Neural cell (in vitro differentiated cells): ENCODE measurements at regions not wholly inside any gene's neighbourhood (a gene's known extent, or its start where the extent isn't known, plus 50 kb on each side); places are given as distances from the start of the nearest gene placed in this dataset.
"Not testable (repeated sequence)": the region's sequence is repeated elsewhere in the genome, so short reads cannot be mapped to it uniquely, and the experiment has no call there.

Source experiments
- H2AFZ ChIP-seq: fragments of 200-600, 300-800 bp; sonication (generic), shearing (Covaris generic); 2 replicates; pipeline ENCODE4 v1.6.0; 2014; ENCODE audit warnings: low read depth, mild to moderate bottlenecking, antibody characterized with exemption, low read length, moderate library complexity
- H3F3A ChIP-seq: fragments of 200-600 bp; shearing (Covaris generic); 2 replicates; pipeline ENCODE4 v1.6.1; 2016; ENCODE audit warnings: mild to moderate bottlenecking, moderate library complexity, mixed read lengths, antibody characterized with exemption, low read length; ENCODE audit not compliant: insufficient read depth, poor library complexity, severe bottlenecking
- H3K27ac ChIP-seq: fragments of 200-600, 300-800 bp; sonication (generic), shearing (Covaris generic); 2 replicates; pipeline ENCODE4 v1.5.1; 2014; ENCODE audit warnings: mild to moderate bottlenecking, low read length, moderate library complexity
- H3K27me3 ChIP-seq: fragments of 300-800, 200-600 bp; sonication (generic), shearing (Covaris generic); 2 replicates; pipeline ENCODE4 v1.6.0; 2014; ENCODE audit warnings: mild to moderate bottlenecking, low read depth, low read length, moderate library complexity; ENCODE audit not compliant: insufficient read depth
- H3K36me3 ChIP-seq: fragments of 300-800, 200-600 bp; sonication (generic), shearing (Covaris generic); 2 replicates; pipeline ENCODE4 v1.5.1; 2014; ENCODE audit warnings: mild to moderate bottlenecking, antibody characterized with exemption, low read length, moderate library complexity; ENCODE audit not compliant: insufficient read depth
- H3K4me2 ChIP-seq: fragments of 300-800, 200-600 bp; sonication (generic), shearing (Covaris generic); 2 replicates; pipeline ENCODE4 v1.6.0; 2014; ENCODE audit warnings: mild to moderate bottlenecking, low read length
- H3K4me3 ChIP-seq: fragments of 300-800, 200-600 bp; sonication (generic), shearing (Covaris generic); 2 replicates; pipeline ENCODE4 v1.5.1; 2014; ENCODE audit warnings: mild to moderate bottlenecking, low read length, moderate library complexity
- H3K79me2 ChIP-seq: fragments of 200-600 bp; shearing (Covaris generic); replicated peaks from 2 replicates; pipeline ENCODE4 v1.6.0; 2014; ENCODE audit warnings: mild to moderate bottlenecking, low read length, moderate library complexity; ENCODE audit not compliant: insufficient read depth
- H3K9ac ChIP-seq: fragments of 300-800, 200-600 bp; sonication (generic), shearing (Covaris generic); 2 replicates; pipeline ENCODE4 v1.6.1; 2016; ENCODE audit warnings: mild to moderate bottlenecking, low read length, mixed read lengths
- H3K9me2 ChIP-seq: fragments of 200-600 bp; shearing (Covaris generic); 2 replicates; pipeline ENCODE4 v1.6.1; 2016; ENCODE audit warnings: mild to moderate bottlenecking, low read length, mixed read lengths; ENCODE audit not compliant: insufficient read depth
- H3K9me3 ChIP-seq: fragments of 200-600, 300-800 bp; sonication (generic), shearing (Covaris generic); 2 replicates; pipeline ENCODE4 v1.6.1; 2016; ENCODE audit warnings: mild to moderate bottlenecking, mixed run types, low read length, moderate library complexity, mixed read lengths
- H4K20me1 ChIP-seq: fragments of 200-600 bp; shearing (Covaris generic); 2 replicates; pipeline ENCODE4 v1.6.1; 2016; ENCODE audit warnings: mild to moderate bottlenecking, mixed run types; ENCODE audit not compliant: insufficient read depth
- CTCF ChIP-seq: fragments of 450-650 bp; IDR thresholded peaks from 2 replicates; pipeline ENCODE4 v1.5.1; 2014; ENCODE audit warnings: antibody characterized with exemption, mild to moderate bottlenecking, moderate library complexity; ENCODE audit not compliant: poor library complexity, severe bottlenecking
- EP300 ChIP-seq: fragments of 450-650 bp; conservative IDR thresholded peaks from 2 replicates; pipeline ENCODE4 v1.6.1; 2014; ENCODE audit warnings: antibody characterized with exemption, mild to moderate bottlenecking, moderate library complexity; ENCODE audit not compliant: poor library complexity, severe bottlenecking
- EZH2 ChIP-seq: fragments of 200-600, 300-800 bp; shearing (Covaris generic), sonication (generic); IDR thresholded peaks from 2 replicates; pipeline ENCODE4 v1.6.1; 2014; ENCODE audit warnings: antibody characterized with exemption, low read length, borderline replicate concordance, mild to moderate bottlenecking; ENCODE audit not compliant: insufficient read depth, poor library complexity, severe bottlenecking
- MXI1 ChIP-seq: fragments of 450-650 bp; conservative IDR thresholded peaks from 2 replicates; pipeline ENCODE4 v1.6.1; 2014; ENCODE audit warnings: antibody characterized with exemption, mild to moderate bottlenecking; ENCODE audit not compliant: poor library complexity, severe bottlenecking
- POLR2AphosphoS5 ChIP-seq: IDR thresholded peaks from 2 replicates; pipeline ENCODE4 v1.6.1; 2012
- RAD21 ChIP-seq: fragments of 450-650 bp; conservative IDR thresholded peaks from 2 replicates; pipeline ENCODE4 v1.6.1; 2014; ENCODE audit warnings: antibody characterized with exemption, mild to moderate bottlenecking, moderate library complexity
- REST ChIP-seq: IDR thresholded peaks from 2 replicates; pipeline ENCODE4 v1.6.1; 2012; ENCODE audit warnings: borderline replicate concordance
- SMC3 ChIP-seq: fragments of 450-650 bp; conservative IDR thresholded peaks from 2 replicates; pipeline ENCODE4 v1.6.1; 2014; ENCODE audit warnings: antibody characterized with exemption, mild to moderate bottlenecking, moderate library complexity; ENCODE audit not compliant: poor library complexity
- TAF1 ChIP-seq: IDR thresholded peaks from 2 replicates; pipeline ENCODE4 v1.6.1; 2012; ENCODE audit warnings: low read depth

DNA sequence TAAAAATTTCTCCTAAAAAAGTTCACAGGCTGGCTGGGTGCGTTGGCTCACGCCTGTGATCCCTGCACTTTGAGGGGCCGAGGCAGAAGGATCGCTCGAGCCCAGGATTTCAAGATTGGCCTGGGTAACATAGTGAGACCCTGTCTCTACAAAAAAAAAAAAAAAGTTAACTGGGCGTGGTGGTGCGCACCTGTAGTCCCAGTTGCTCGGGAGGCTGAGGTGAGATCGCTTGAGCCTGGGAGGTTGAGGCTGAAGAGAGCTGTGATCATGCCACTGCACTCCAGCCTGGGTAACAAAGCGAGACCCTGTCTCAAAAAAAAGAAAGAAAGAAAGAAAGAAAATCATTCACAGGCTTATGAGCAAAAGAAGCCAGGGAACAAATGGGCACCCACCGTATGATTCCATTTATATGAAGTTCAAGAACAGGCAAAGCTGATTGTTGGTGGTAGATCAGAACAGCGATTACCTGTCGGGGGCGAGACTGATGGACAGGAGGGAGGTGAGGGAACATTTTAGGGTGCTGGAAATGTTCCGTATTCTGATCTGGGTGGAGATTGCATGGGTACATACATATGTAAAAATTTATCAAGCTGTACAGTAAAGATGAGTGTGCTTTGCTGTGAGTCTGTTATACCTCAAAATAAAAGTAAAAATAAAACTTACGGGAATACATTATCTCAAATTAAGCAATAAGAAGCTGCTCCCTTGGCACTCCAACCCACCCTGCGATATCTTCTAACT is 77.1 kb downstream of the FGD2 start:
- Histone ChIP-seq H3K4me2 (no peak overlapping the region), H3K9me2 (no peaks in the 10 kb centered on the region), H3K27ac (no peak overlapping the region), H4K20me1 (no peaks in the 10 kb centered on the region), H3F3A (no peaks in the 10 kb centered on the region), H3K9me3 (no peaks in the 10 kb centered on the region), H3K4me3 (no peak overlapping the region), H2AFZ (no peak overlapping the region), H3K9ac (no peak overlapping the region), H3K27me3 (no peaks in the 10 kb centered on the region), H3K79me2 (no peaks in the 10 kb centered on the region), H3K36me3 (no peaks in the 10 kb centered on the region)
- TF ChIP-seq POLR2AphosphoS5: no peak
- no peak for TF ChIP-seq SMC3
- no peak for TF ChIP-seq REST
- TF ChIP-seq MXI1: no peak
- no peak for TF ChIP-seq EP300
- no peak for TF ChIP-seq TAF1
- TF ChIP-seq CTCF: no peak
- TF ChIP-seq RAD21: no peak
- no peak for TF ChIP-seq EZH2

GRCh38 chr6:37083243-37084138 is 78.0 kb downstream of the FGD2 start:
- H3K27ac ChIP-seq: no peak overlapping the region
- no peaks in the 10 kb centered on the region for H3K9me2 ChIP-seq
- H3K27me3 ChIP-seq: no peaks in the 10 kb centered on the region
- no peaks in the 10 kb centered on the region for H3K9me3 ChIP-seq
- H3K79me2 ChIP-seq: no peaks in the 10 kb centered on the region
- H2AFZ ChIP-seq: no peak overlapping the region
- no peaks in the 10 kb centered on the region for H4K20me1 ChIP-seq
- H3K36me3 ChIP-seq: no peaks in the 10 kb centered on the region
- no peak overlapping the region for H3K4me2 ChIP-seq
- H3F3A ChIP-seq: no peaks in the 10 kb centered on the region
- no peak overlapping the region for H3K4me3 ChIP-seq
- H3K9ac ChIP-seq: no peak overlapping the region
- no peak for TF ChIP-seq CTCF
- no peak for TF ChIP-seq POLR2AphosphoS5
- TF ChIP-seq TAF1: no peak
- TF ChIP-seq MXI1: no peak
- no peak for TF ChIP-seq REST
- TF ChIP-seq RAD21: no peak
- no peak for TF ChIP-seq SMC3
- no peak for TF ChIP-seq EP300
- no peak for TF ChIP-seq EZH2

GRCh38 chr6:37084665-37085064 is 79.2 kb downstream of the FGD2 start:
- H3K27ac ChIP-seq, H3K4me3 ChIP-seq, H3K79me2 ChIP-seq, H3K9ac ChIP-seq, H3F3A ChIP-seq, H3K9me3 ChIP-seq, H4K20me1 ChIP-seq, H3K4me2 ChIP-seq, H3K27me3 ChIP-seq, H3K9me2 ChIP-seq, H2AFZ ChIP-seq, H3K36me3 ChIP-seq: not testable (repeated sequence)
